Hepatocyte (in vitro differentiated cells): ENCODE measurements at regions not wholly inside any gene's neighbourhood (a gene's known extent, or its start where the extent isn't known, plus 50 kb on each side); places are given as distances from the start of the nearest gene placed in this dataset.
"Not testable (repeated sequence)": the region's sequence is repeated elsewhere in the genome, so short reads cannot be mapped to it uniquely, and the experiment has no call there.

Source experiments
- DNase-seq: peaks from one replicate; pipeline ENCODE4 v3.0.0-alpha.2; 2016; ENCODE audit warnings: low spot score
- H2AFZ ChIP-seq: fragments of 200-600 bp; sonication (generic); 2 replicates; pipeline ENCODE4 v1.6.0; 2016; ENCODE audit warnings: antibody characterized with exemption, mild to moderate bottlenecking
- H3K27ac ChIP-seq: fragments of 200-600 bp; sonication (generic); 2 replicates; pipeline ENCODE4 v1.5.1; 2016; ENCODE audit warnings: mild to moderate bottlenecking
- H3K27me3 ChIP-seq: fragments of 200-600 bp; sonication (generic); 2 replicates; pipeline ENCODE4 v1.6.1; 2016
- H3K36me3 ChIP-seq: fragments of 200-600 bp; sonication (generic); replicated peaks from 2 replicates; pipeline ENCODE4 v1.5.1; 2016; ENCODE audit warnings: low read depth; ENCODE audit not compliant: insufficient read depth
- H3K4me1 ChIP-seq: fragments of 200-600 bp; sonication (generic); 2 replicates; pipeline ENCODE4 v1.5.1; 2016; ENCODE audit warnings: mild to moderate bottlenecking, moderate library complexity; ENCODE audit not compliant: insufficient read depth
- H3K4me2 ChIP-seq: fragments of 200-600 bp; sonication (generic); 2 replicates; pipeline ENCODE4 v1.6.0; 2016
- H3K4me3 ChIP-seq: fragments of 200-600 bp; sonication (generic); 2 replicates; pipeline ENCODE4 v1.5.1; 2016; ENCODE audit warnings: mild to moderate bottlenecking
- H3K79me2 ChIP-seq: fragments of 200-600 bp; sonication (generic); 2 replicates; pipeline ENCODE4 v1.6.0; 2017; ENCODE audit warnings: mild to moderate bottlenecking
- H3K9me2 ChIP-seq: fragments of 200-600 bp; sonication (generic); replicated peaks from 2 replicates; pipeline ENCODE4 v1.6.0; 2017; ENCODE audit warnings: mild to moderate bottlenecking; ENCODE audit not compliant: insufficient read depth
- H3K9me3 ChIP-seq: fragments of 200-600 bp; sonication (generic); 2 replicates; pipeline ENCODE4 v1.5.1; 2016; ENCODE audit warnings: low read depth, mild to moderate bottlenecking
- H4K20me1 ChIP-seq: fragments of 200-600 bp; sonication (generic); 2 replicates; pipeline ENCODE4 v1.6.0; 2016; ENCODE audit warnings: mild to moderate bottlenecking; ENCODE audit not compliant: insufficient read depth, poor library complexity, severe bottlenecking
- CTCF ChIP-seq: fragments of 200-600 bp; sonication (generic); IDR thresholded peaks from 2 replicates; pipeline ENCODE4 v1.5.1; 2016; ENCODE audit warnings: antibody characterized with exemption, mild to moderate bottlenecking; ENCODE audit not compliant: poor library complexity
- EZH2 ChIP-seq: fragments of 200-600 bp; sonication (generic); IDR thresholded peaks from 2 replicates; pipeline ENCODE4 v1.6.1; 2016; ENCODE audit warnings: antibody characterized with exemption, mild to moderate bottlenecking, borderline replicate concordance
- EZH2phosphoT487 ChIP-seq: fragments of 200-600 bp; sonication (generic); IDR thresholded peaks from one replicate; pipeline ENCODE4 v1.6.1; 2018; ENCODE audit warnings: antibody characterized with exemption, mild to moderate bottlenecking, low read depth, moderate library complexity; ENCODE audit not compliant: unreplicated experiment, severe bottlenecking
- WGBS: methylation state at CpG from one replicate; pipeline ENCODE4 v1.1.6; 2016; ENCODE audit warnings: low lambda C conversion rate; ENCODE audit errors: missing lambda C conversion rate; 5-methylcytosine and 5-hydroxymethylcytosine counted together

- Histone ChIP-seq H3K36me3 (no peaks in the 10 kb centered on the region), H3K4me3 (no peak overlapping the region), H3K4me1 (no peaks in the 10 kb centered on the region), H4K20me1 (no peaks in the 10 kb centered on the region), H3K4me2 (no peak overlapping the region), H3K27ac (no peak overlapping the region), H3K79me2 (no peaks in the 10 kb centered on the region), H2AFZ (no peak overlapping the region), H3K9me2 (no peaks in the 10 kb centered on the region), H3K9me3 (no peaks in the 10 kb centered on the region), H3K27me3 (no peaks in the 10 kb centered on the region)
- WGBS, result 94% methylated on average over 1 of the region's 1 CpG
- no peak for DNase-seq
- TF ChIP-seq EZH2phosphoT487 (no peak), EZH2 (no peak), CTCF (no peak)
Observed at GRCh38 chr13:68535329-68535728, 1305.2 kb upstream of the PCDH9 start.

- not testable (repeated sequence) for H3K4me1 ChIP-seq, H4K20me1 ChIP-seq, H2AFZ ChIP-seq, H3K36me3 ChIP-seq, H3K27me3 ChIP-seq, H3K27ac ChIP-seq, DNase-seq, H3K79me2 ChIP-seq, H3K4me3 ChIP-seq, H3K9me2 ChIP-seq, H3K4me2 ChIP-seq, H3K9me3 ChIP-seq
- WGBS, result 80% methylated on average over 1 of the region's 1 CpG
Observed at GRCh38 chr13:68527167-68527566, 1297.0 kb upstream of the PCDH9 start.

GRCh38 chr13:68523838-68524424 lies 1293.8 kb upstream of the PCDH9 start:
- no peaks in the 10 kb centered on the region for H3K36me3 ChIP-seq
- H3K9me3 ChIP-seq, result no peaks in the 10 kb centered on the region
- no peak for TF ChIP-seq CTCF
- TF ChIP-seq EZH2, result no peak
- no peak for TF ChIP-seq EZH2phosphoT487
- WGBS, result 91% methylated on average over 30 of the region's 30 CpGs
- H3K79me2 ChIP-seq, result no peaks in the 10 kb centered on the region
- no peaks in the 10 kb centered on the region for H4K20me1 ChIP-seq
- no peaks in the 10 kb centered on the region for H3K4me1 ChIP-seq
- no peak overlapping the region for H2AFZ ChIP-seq
- DNase-seq, result no peak
- no peaks in the 10 kb centered on the region for H3K27me3 ChIP-seq
- H3K27ac ChIP-seq, result no peak overlapping the region
- H3K4me3 ChIP-seq, result no peak overlapping the region
- no peaks in the 10 kb centered on the region for H3K9me2 ChIP-seq
- no peak overlapping the region for H3K4me2 ChIP-seq

GRCh38 chr13:68522184-68522583 lies 1292.0 kb upstream of the PCDH9 start:
- Histone ChIP-seq H3K36me3 (no peaks in the 10 kb centered on the region), H3K4me1 (no peaks in the 10 kb centered on the region), H3K79me2 (no peaks in the 10 kb centered on the region), H3K9me3 (no peaks in the 10 kb centered on the region), H3K9me2 (no peaks in the 10 kb centered on the region), H3K4me3 (no peak overlapping the region), H3K27ac (no peak overlapping the region), H3K27me3 (no peaks in the 10 kb centered on the region), H2AFZ (no peak overlapping the region), H4K20me1 (no peaks in the 10 kb centered on the region), H3K4me2 (no peak overlapping the region)
- no peak for DNase-seq
- WGBS, result 52% methylated on average over 2 of the region's 2 CpGs
- TF ChIP-seq EZH2phosphoT487, result no peak
- TF ChIP-seq CTCF, result no peak
- TF ChIP-seq EZH2, result no peak
